ENCODE measurements at regions not wholly inside any gene's neighbourhood (a gene's known extent, or its start where the extent isn't known, plus 50 kb on each side); places are given as distances from the start of the nearest gene placed in this dataset.

- Histone ChIP-seq H3K4me3 (no peak overlapping the region), H3K4me1 (peaks cover 0 to 13% (median 6%) of the 10 kb centered on the region in 4 donors), H3K27ac (no peak overlapping the region), H3K27me3 (no peaks in the 10 kb centered on the region), H3K9me3 (no peaks in the 10 kb centered on the region), H3K36me3 (no peaks in the 10 kb centered on the region)
- DNase-seq, result no peak
- intact Hi-C loops (cut with DNase I; ENCODE audit: low total_unique reads), result loop anchor here (10.0 kb wide), 1 partner anchor 278 kb away; the partner anchor contains the start of gene PIGC
- no peak for TF ChIP-seq CTCF (IDR thresholded peaks at IDR 0.05)
- TF ChIP-seq POLR2A (IDR thresholded peaks at IDR 0.05), result no peak
- TF ChIP-seq POLR2AphosphoS5 (IDR thresholded peaks at IDR 0.05), result no peak
- no peak for TF ChIP-seq EP300 (IDR thresholded peaks at IDR 0.05)
- WGBS, 5 donors, result 76 to 93% (median 83%) methylated on average over 1 of the region's 1 CpG
Observed at GRCh38 chr1:172723251-172723650, 64.3 kb downstream of the FASLG start.

- TF ChIP-seq POLR2A (IDR thresholded peaks at IDR 0.05) (no peak), CTCF (IDR thresholded peaks at IDR 0.05) (no peak), EP300 (IDR thresholded peaks at IDR 0.05) (no peak), POLR2AphosphoS5 (IDR thresholded peaks at IDR 0.05) (no peak)
- Histone ChIP-seq H3K36me3 (no peaks in the 10 kb centered on the region), H3K9me3 (peaks cover 0 to 4% (median 0%) of the 10 kb centered on the region in 4 donors)
Observed at GRCh38 chr1:172724232-172724631, 65.3 kb downstream of the FASLG start.

GRCh38 chr1:172724765-172725613 is 66.1 kb downstream of the FASLG start:
- intact Hi-C loops (cut with DNase I; ENCODE audit: low total_unique reads), result loop anchor here (10.0 kb wide), 1 partner anchor 280 kb away; the partner anchor contains the start of gene PIGC
- Histone ChIP-seq H3K4me3 (no peak overlapping the region), H3K36me3 (no peaks in the 10 kb centered on the region), H3K27ac (no peak overlapping the region), H3K27me3 (no peaks in the 10 kb centered on the region), H3K9me3 (peaks cover 0 to 4% (median 0%) of the 10 kb centered on the region in 4 donors), H3K4me1 (no peaks in the 10 kb centered on the region)
- no peak for DNase-seq
- TF ChIP-seq POLR2AphosphoS5 (IDR thresholded peaks at IDR 0.05) (no peak), POLR2A (IDR thresholded peaks at IDR 0.05) (no peak), CTCF (IDR thresholded peaks at IDR 0.05) (no peak), EP300 (IDR thresholded peaks at IDR 0.05) (no peak)
- 75 to 85% (median 82%) methylated on average over 2 of the region's 2 CpGs for WGBS, 5 donors

More at GRCh38 chr1:172724232-172724631, 65.3 kb downstream of the FASLG start:
- no peak overlapping the region for H3K27ac ChIP-seq
- no peak for DNase-seq
- intact Hi-C loops (cut with DNase I; ENCODE audit: low total_unique reads), result loop anchor here (10.0 kb wide), 1 partner anchor 279 kb away; the partner anchor contains the start of gene PIGC
- H3K27me3 ChIP-seq, result no peaks in the 10 kb centered on the region
- peaks cover 0 to 7% (median 2%) of the 10 kb centered on the region in 4 donors for H3K4me1 ChIP-seq
- H3K4me3 ChIP-seq, result no peak overlapping the region

- no peaks in the 10 kb centered on the region for H3K27me3 ChIP-seq
- H3K4me1 ChIP-seq, result no peaks in the 10 kb centered on the region
- H3K27ac ChIP-seq, result no peak overlapping the region
- H3K4me3 ChIP-seq, result no peak overlapping the region
- WGBS, 5 donors, result 52 to 69% (median 55%) methylated on average over 2 of the region's 2 CpGs
- intact Hi-C loops (cut with DNase I; ENCODE audit: low total_unique reads), result loop anchor here (10.0 kb wide), 1 partner anchor 282 kb away; the partner anchor contains the start of gene PIGC
- peaks cover 0 to 4% (median 0%) of the 10 kb centered on the region in 4 donors for H3K9me3 ChIP-seq
- no peaks in the 10 kb centered on the region for H3K36me3 ChIP-seq
- no peak for DNase-seq
- TF ChIP-seq CTCF (IDR thresholded peaks at IDR 0.05), result no peak
- TF ChIP-seq EP300 (IDR thresholded peaks at IDR 0.05), result no peak
- TF ChIP-seq POLR2A (IDR thresholded peaks at IDR 0.05), result no peak
- no peak for TF ChIP-seq POLR2AphosphoS5 (IDR thresholded peaks at IDR 0.05)
Observed at GRCh38 chr1:172726740-172727139, 67.8 kb downstream of the FASLG start.

Measured in stomach (tissue), 8 donors.